GM12864 (cell line): ENCODE measurements at regions not wholly inside any gene's neighbourhood (a gene's known extent, or its start where the extent isn't known, plus 50 kb on each side); places are given as distances from the start of the nearest gene placed in this dataset.

Source experiments
- DNase-seq: peaks from one replicate; pipeline ENCODE4 v3.0.0-alpha.2; 2011; ENCODE audit warnings: low read depth
- H3K4me3 ChIP-seq: 2 replicates; pipeline ENCODE4 v1.5.1; 2011; ENCODE audit warnings: mild to moderate bottlenecking, low read depth, low read length, control low read depth
- CTCF ChIP-seq: IDR thresholded peaks from 2 replicates; pipeline ENCODE4 v1.5.1; 2011; ENCODE audit warnings: low read depth, mild to moderate bottlenecking, moderate library complexity, low read length, control low read depth, inconsistent platforms; ENCODE audit errors: missing control alignments

- no peak overlapping the region for H3K4me3 ChIP-seq
- TF ChIP-seq CTCF = no peak
- no peak for DNase-seq
Observed at GRCh38 chr2:123200035-123200434, 825.1 kb upstream of the CNTNAP5 start.

- no peak overlapping the region for H3K4me3 ChIP-seq
- no peak for TF ChIP-seq CTCF
- no peak for DNase-seq
Observed at GRCh38 chr2:123207245-123207644, 817.8 kb upstream of the CNTNAP5 start.

GRCh38 chr2:123209202-123209601 is 815.9 kb upstream of the CNTNAP5 start:
- H3K4me3 ChIP-seq = no peak overlapping the region
- TF ChIP-seq CTCF = no peak
- DNase-seq = no peak

GRCh38 chr2:123211181-123211580 is 813.9 kb upstream of the CNTNAP5 start:
- no peak for DNase-seq
- no peak for TF ChIP-seq CTCF
- no peak overlapping the region for H3K4me3 ChIP-seq

GRCh38 chr2:123245156-123245555 is 779.9 kb upstream of the CNTNAP5 start:
- DNase-seq = no peak
- TF ChIP-seq CTCF = no peak
- no peak overlapping the region for H3K4me3 ChIP-seq

- no peak for TF ChIP-seq CTCF
- DNase-seq = no peak
- no peak overlapping the region for H3K4me3 ChIP-seq
Observed at GRCh38 chr2:123258877-123259539, 766.1 kb upstream of the CNTNAP5 start.

GRCh38 chr2:123262856-123263255 is 762.2 kb upstream of the CNTNAP5 start:
- TF ChIP-seq CTCF = no peak
- DNase-seq = no peak
- H3K4me3 ChIP-seq = no peak overlapping the region
